GM12864 (cell line): ENCODE measurements at regions not wholly inside any gene's neighbourhood (a gene's known extent, or its start where the extent isn't known, plus 50 kb on each side); places are given as distances from the start of the nearest gene placed in this dataset.

Source experiments
- DNase-seq: peaks from one replicate; pipeline ENCODE4 v3.0.0-alpha.2; 2011; ENCODE audit warnings: low read depth
- H3K4me3 ChIP-seq: 2 replicates; pipeline ENCODE4 v1.5.1; 2011; ENCODE audit warnings: mild to moderate bottlenecking, low read depth, low read length, control low read depth
- TF ChIP-seq, protein P1 (sequence below): IDR thresholded peaks from 2 replicates; pipeline ENCODE4 v1.5.1; 2011; ENCODE audit warnings: low read depth, mild to moderate bottlenecking, moderate library complexity, low read length, control low read depth, inconsistent platforms; ENCODE audit errors: missing control alignments

DNA sequence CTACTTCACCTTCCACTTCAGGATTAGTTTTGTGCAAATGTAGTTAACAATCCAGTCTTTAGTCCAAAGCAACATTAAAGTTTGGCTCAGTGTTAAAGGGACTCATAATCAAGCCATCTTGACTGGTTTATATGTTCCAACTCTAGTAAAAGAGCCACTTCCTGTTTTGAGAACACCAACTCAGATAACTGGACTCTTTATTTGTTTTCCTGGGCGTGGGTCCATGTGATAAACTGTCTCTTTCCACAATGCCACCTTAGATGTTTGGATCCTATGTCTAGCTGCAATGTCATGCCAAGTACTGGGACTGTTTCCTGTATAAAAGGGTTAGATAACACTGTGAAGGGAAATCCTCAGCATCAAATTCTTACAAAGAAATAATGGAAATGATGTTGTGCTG lies 545.0 kb downstream of the PYDC2 start:
- H3K4me3 ChIP-seq: no peak overlapping the region
- TF ChIP-seq, protein P1, sequence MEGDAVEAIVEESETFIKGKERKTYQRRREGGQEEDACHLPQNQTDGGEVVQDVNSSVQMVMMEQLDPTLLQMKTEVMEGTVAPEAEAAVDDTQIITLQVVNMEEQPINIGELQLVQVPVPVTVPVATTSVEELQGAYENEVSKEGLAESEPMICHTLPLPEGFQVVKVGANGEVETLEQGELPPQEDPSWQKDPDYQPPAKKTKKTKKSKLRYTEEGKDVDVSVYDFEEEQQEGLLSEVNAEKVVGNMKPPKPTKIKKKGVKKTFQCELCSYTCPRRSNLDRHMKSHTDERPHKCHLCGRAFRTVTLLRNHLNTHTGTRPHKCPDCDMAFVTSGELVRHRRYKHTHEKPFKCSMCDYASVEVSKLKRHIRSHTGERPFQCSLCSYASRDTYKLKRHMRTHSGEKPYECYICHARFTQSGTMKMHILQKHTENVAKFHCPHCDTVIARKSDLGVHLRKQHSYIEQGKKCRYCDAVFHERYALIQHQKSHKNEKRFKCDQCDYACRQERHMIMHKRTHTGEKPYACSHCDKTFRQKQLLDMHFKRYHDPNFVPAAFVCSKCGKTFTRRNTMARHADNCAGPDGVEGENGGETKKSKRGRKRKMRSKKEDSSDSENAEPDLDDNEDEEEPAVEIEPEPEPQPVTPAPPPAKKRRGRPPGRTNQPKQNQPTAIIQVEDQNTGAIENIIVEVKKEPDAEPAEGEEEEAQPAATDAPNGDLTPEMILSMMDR: no peak
- DNase-seq: no peak

- no peak for DNase-seq
- no peak overlapping the region for H3K4me3 ChIP-seq
- TF ChIP-seq, protein P1: no peak
Observed at GRCh38 chr3:192009903-192010302, 548.9 kb downstream of the PYDC2 start.

- no peak for DNase-seq
- TF ChIP-seq, protein P1: no peak
- H3K4me3 ChIP-seq: no peak overlapping the region
Observed at GRCh38 chr3:192010490-192010889, 549.5 kb downstream of the PYDC2 start.

DNA sequence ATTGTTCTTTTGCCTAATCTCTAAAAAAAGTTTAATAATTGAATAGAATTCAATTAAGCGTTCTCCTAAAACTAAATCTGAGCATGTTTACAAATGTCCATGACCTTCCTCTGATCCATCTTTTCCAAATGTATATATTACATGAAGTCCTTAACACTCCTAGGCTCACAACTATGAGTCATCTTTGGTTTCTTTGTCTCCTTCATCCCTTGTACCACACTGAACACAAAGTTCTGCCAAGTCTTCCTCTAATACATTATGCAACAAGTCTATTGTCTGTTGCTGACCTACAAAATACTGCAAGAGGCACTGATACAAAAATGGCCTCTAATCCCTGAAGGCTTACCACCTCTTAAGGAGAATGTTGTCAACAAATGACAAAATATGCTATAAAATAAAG lies 550.2 kb downstream of the PYDC2 start:
- DNase-seq: no peak
- TF ChIP-seq, protein P1: no peak
- no peak overlapping the region for H3K4me3 ChIP-seq

- DNase-seq: no peak
Observed at GRCh38 chr3:192013110-192013509, 552.1 kb downstream of the PYDC2 start.

DNA sequence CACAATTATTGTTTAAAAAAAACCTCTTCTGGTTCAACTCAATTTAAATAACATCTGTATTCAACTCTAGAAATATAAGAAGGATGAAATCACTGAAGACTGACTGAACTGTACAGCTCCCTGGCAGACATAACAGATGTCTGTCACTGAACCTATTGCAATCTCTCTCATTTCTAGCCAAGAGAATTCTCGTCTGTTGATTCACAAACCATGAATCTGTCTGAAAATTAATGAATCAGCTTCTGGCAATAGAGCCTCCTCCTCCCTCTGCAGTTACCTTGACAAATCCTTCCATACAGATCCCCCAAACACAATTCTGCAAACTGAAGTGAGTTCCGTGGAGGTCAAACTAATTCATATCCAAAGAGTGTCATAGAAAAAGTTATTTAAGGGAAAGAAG lies 561.4 kb downstream of the PYDC2 start:
- no peak for DNase-seq
- TF ChIP-seq, protein P1: no peak
- no peak overlapping the region for H3K4me3 ChIP-seq

More at GRCh38 chr3:192013110-192013509, 552.1 kb downstream of the PYDC2 start:
- H3K4me3 ChIP-seq: no peak overlapping the region
- TF ChIP-seq, protein P1: no peak

- no peak for DNase-seq
Observed at GRCh38 chr3:192024751-192025150, 563.8 kb downstream of the PYDC2 start.

More at GRCh38 chr3:192024751-192025150, 563.8 kb downstream of the PYDC2 start:
- H3K4me3 ChIP-seq: no peak overlapping the region
- TF ChIP-seq, protein P1: no peak
